Transverse colon (tissue), 4 donors: ENCODE measurements at regions not wholly inside any gene's neighbourhood (a gene's known extent, or its start where the extent isn't known, plus 50 kb on each side); places are given as distances from the start of the nearest gene placed in this dataset.
"Not testable (repeated sequence)": the region's sequence is repeated elsewhere in the genome, so short reads cannot be mapped to it uniquely, and the experiment has no call there.

ENCODE experiments used
- DNase-seq: peaks from one replicate; pipeline ENCODE4 v3.0.0-alpha.2; 2019
- H3K27ac ChIP-seq, 4 donors: fragments of 200-600 bp; sonication (generic); 2 replicates each; pipeline ENCODE4 v1.5.1; 2016 to 2018; ENCODE audit warnings: inconsistent platforms in 4 of 4
- H3K27me3 ChIP-seq: fragments of 200-600 bp; sonication (generic); 2 replicates; pipeline ENCODE4 v1.5.1; 2017; ENCODE audit warnings: inconsistent platforms
- H3K36me3 ChIP-seq, 4 donors: fragments of 200-600 bp; sonication (generic); 2 replicates each; pipeline ENCODE4 v1.5.1; 2017 to 2019; ENCODE audit warnings: inconsistent platforms in 4 of 4
- H3K4me1 ChIP-seq, 4 donors: fragments of 200-600 bp; sonication (generic); 2 replicates each; pipeline ENCODE4 v1.5.1; 2017 to 2020; ENCODE audit warnings: inconsistent platforms in 4 of 4
- H3K4me3 ChIP-seq, 4 donors: fragments of 200-600 bp; sonication (generic); 1 replicate in 1 of 4; 2 replicates in 3 of 4; pipeline versions ENCODE4 v1.5.1 to v1.6.1; 2017 to 2019; ENCODE audit warnings: inconsistent platforms in 4 of 4
- H3K9me3 ChIP-seq, 2 donors: fragments of 200-600 bp; sonication (generic); 2 replicates each; pipeline ENCODE4 v1.5.1; 2017 to 2019; ENCODE audit warnings: inconsistent platforms in 2 of 2
- CTCF ChIP-seq, 5 experiments: fragments of 200-600 bp in 3 of 5; fragments of 450-650 bp in 2 of 5; sonication (generic) in 3 of 5; IDR thresholded peaks; 1 replicate in 2 of 5; 2 replicates in 3 of 5; pipeline ENCODE4 v1.5.1; 2016 to 2017; ENCODE audit warnings: antibody characterized with exemption in 5 of 5, inconsistent platforms in 3 of 5, mild to moderate bottlenecking in 2 of 5, moderate library complexity in 1 of 5
- EP300 ChIP-seq: sonication (generic); formaldehyde crosslinking; IDR thresholded peaks from one replicate; pipeline ENCODE4 v1.6.1; 2017; ENCODE audit warnings: antibody characterized with exemption, low read depth
- POLR2A ChIP-seq: fragments of 450-650 bp; IDR thresholded peaks from one replicate; pipeline ENCODE4 v1.6.1; 2016; ENCODE audit warnings: antibody characterized with exemption, mild to moderate bottlenecking, moderate library complexity
- POLR2AphosphoS5 ChIP-seq, 3 donors: sonication (generic); formaldehyde crosslinking; IDR thresholded peaks; one replicate each; pipeline ENCODE4 v1.6.1; 2016; ENCODE audit warnings: antibody characterized with exemption in 3 of 3
- WGBS, 2 donors: methylation state at CpG; one replicate each; pipeline ENCODE4 v1.1.5; 2018; ENCODE audit warnings: low coverage in 1 of 2; 5-methylcytosine and 5-hydroxymethylcytosine counted together
- in situ Hi-C, 4 donors: fragments of 200-750 bp; cut with MboI; loops; one replicate each; pipeline versions ENCODE4 v1.15.0 to v1.15.1; 2017; ENCODE audit warnings: low sequenced_read_pairs in 3 of 4, low pct_ligation_motif_present in 1 of 4, low pct_unique_long_range_greater_than_20kb in 1 of 4
- intact Hi-C: fragments of 100-400 bp; cut with DNase I; formaldehyde crosslinking; loops from one replicate; pipeline ENCODE4 v1.15.1; 2023; ENCODE audit warnings: low total_unique reads

- no peak overlapping the region for H3K27ac ChIP-seq
- no peak for DNase-seq
- TF ChIP-seq POLR2A (no peak), POLR2AphosphoS5 (IDR thresholded peaks at IDR 0.05) (no peak), EP300 (no peak), CTCF (IDR thresholded peaks at IDR 0.05) (no peak)
- H3K9me3 ChIP-seq: no peaks in the 10 kb centered on the region
- intact Hi-C loops (no loop called here), in situ Hi-C loops (loop anchor here in 1 of 4 donors (25.0 kb wide), 1 partner anchor 103 kb away; no protein-coding TSS in a partner anchor)
- H3K36me3 ChIP-seq: no peaks in the 10 kb centered on the region
- H3K4me1 ChIP-seq: no peaks in the 10 kb centered on the region
- no peak overlapping the region for H3K4me3 ChIP-seq
- WGBS, 2 donors: 69 to 80% methylated on average over 1 to 2 of the region's 2 CpGs
- no peaks in the 10 kb centered on the region for H3K27me3 ChIP-seq
Observed at GRCh38 chr12:58009405-58010195, 68.2 kb downstream of the ATP23 start.

- intact Hi-C loops (no loop called here), in situ Hi-C loops (loop anchor here in 1 of 4 donors (25.0 kb wide), 1 partner anchor 101 kb away; no protein-coding TSS in a partner anchor)
- no peak for DNase-seq
- no peaks in the 10 kb centered on the region for H3K9me3 ChIP-seq
- no peaks in the 10 kb centered on the region for H3K36me3 ChIP-seq
- no peak overlapping the region for H3K4me3 ChIP-seq
- no peak for TF ChIP-seq POLR2AphosphoS5 (IDR thresholded peaks at IDR 0.05)
- TF ChIP-seq EP300: no peak
- no peak for TF ChIP-seq POLR2A
- no peak for TF ChIP-seq CTCF (IDR thresholded peaks at IDR 0.05)
- WGBS, 2 donors: 40% methylated on average over 1 of the region's 1 CpG; no CpG with 5 or more reads in 1 of the 2 donors
- H3K27me3 ChIP-seq: no peaks in the 10 kb centered on the region
- H3K4me1 ChIP-seq: no peaks in the 10 kb centered on the region
- H3K27ac ChIP-seq: no peak overlapping the region
Observed at GRCh38 chr12:58011676-58012075, 70.3 kb downstream of the ATP23 start.

- H3K4me3 ChIP-seq, H3K27ac ChIP-seq, H3K27me3 ChIP-seq, H3K4me1 ChIP-seq, DNase-seq, H3K36me3 ChIP-seq, H3K9me3 ChIP-seq, intact Hi-C loops: not testable (repeated sequence)
- in situ Hi-C loops: loop anchor here in 1 of 4 donors (25.0 kb wide), 1 partner anchor 90 kb away; no protein-coding TSS in a partner anchor
- WGBS, 2 donors: 63 to 100% methylated on average over 1 to 6 of the region's 6 CpGs
Observed at GRCh38 chr12:58022379-58023020, 81.1 kb downstream of the ATP23 start.

GRCh38 chr12:58025431-58025830 lies 84.1 kb downstream of the ATP23 start:
- no peaks in the 10 kb centered on the region for H3K27me3 ChIP-seq
- H3K4me3 ChIP-seq: no peak overlapping the region
- no peaks in the 10 kb centered on the region for H3K4me1 ChIP-seq
- no peaks in the 10 kb centered on the region for H3K36me3 ChIP-seq
- TF ChIP-seq EP300: no peak
- TF ChIP-seq CTCF (IDR thresholded peaks at IDR 0.05): no peak
- no peak for TF ChIP-seq POLR2AphosphoS5 (IDR thresholded peaks at IDR 0.05)
- TF ChIP-seq POLR2A: no peak
- intact Hi-C loops: no loop called here
- H3K9me3 ChIP-seq: no peaks in the 10 kb centered on the region
- no peak for DNase-seq
- H3K27ac ChIP-seq: no peak overlapping the region
- in situ Hi-C loops: no loop called here
